ENCODE measurements at regions not wholly inside any gene's neighbourhood (a gene's known extent, or its start where the extent isn't known, plus 50 kb on each side); places are given as distances from the start of the nearest gene placed in this dataset.
"Not testable (repeated sequence)": the region's sequence is repeated elsewhere in the genome, so short reads cannot be mapped to it uniquely, and the experiment has no call there.

DNA sequence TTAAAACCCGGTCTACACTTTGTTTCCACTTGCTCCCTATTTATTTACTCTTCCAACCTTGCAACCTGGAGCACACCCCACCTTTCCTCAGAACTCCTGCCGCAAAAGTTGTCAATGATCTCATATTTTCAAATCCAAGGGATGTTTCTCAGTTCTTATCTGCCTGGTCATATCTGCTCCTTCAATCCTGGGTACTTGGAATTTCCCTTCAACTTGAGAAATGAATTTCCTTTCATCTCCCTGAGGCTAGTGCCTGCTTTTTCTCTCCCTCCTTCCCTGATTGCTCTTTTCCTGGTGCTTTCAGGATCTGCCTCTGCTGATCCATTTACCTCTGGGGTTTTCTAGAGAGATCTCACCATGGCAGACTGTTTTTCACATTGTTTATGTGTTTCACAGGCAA is 154.8 kb upstream of the IRS2 start:
- no peak for DNase-seq (ENCODE audit: extremely low spot score)
- ChIA-PET POLR2A (no interaction called here), CTCF (no interaction called here)
- TF ChIP-seq, protein P1, sequence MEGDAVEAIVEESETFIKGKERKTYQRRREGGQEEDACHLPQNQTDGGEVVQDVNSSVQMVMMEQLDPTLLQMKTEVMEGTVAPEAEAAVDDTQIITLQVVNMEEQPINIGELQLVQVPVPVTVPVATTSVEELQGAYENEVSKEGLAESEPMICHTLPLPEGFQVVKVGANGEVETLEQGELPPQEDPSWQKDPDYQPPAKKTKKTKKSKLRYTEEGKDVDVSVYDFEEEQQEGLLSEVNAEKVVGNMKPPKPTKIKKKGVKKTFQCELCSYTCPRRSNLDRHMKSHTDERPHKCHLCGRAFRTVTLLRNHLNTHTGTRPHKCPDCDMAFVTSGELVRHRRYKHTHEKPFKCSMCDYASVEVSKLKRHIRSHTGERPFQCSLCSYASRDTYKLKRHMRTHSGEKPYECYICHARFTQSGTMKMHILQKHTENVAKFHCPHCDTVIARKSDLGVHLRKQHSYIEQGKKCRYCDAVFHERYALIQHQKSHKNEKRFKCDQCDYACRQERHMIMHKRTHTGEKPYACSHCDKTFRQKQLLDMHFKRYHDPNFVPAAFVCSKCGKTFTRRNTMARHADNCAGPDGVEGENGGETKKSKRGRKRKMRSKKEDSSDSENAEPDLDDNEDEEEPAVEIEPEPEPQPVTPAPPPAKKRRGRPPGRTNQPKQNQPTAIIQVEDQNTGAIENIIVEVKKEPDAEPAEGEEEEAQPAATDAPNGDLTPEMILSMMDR (IDR thresholded peaks at IDR 0.05; ENCODE audit: control extremely low read depth, extremely low read depth, low read depth, missing control alignments), result no peak

GRCh38 chr13:109940637-109941036 is 154.3 kb upstream of the IRS2 start:
- DNase-seq (ENCODE audit: extremely low spot score), result no peak
- TF ChIP-seq, protein P1 (IDR thresholded peaks at IDR 0.05; ENCODE audit: control extremely low read depth, extremely low read depth, low read depth, missing control alignments), result no peak
- POLR2A ChIA-PET, result no interaction called here
- CTCF ChIA-PET, result interaction anchor here (0.9 kb wide), 1 partner anchor 8 kb away, joined by 3 read pairs; no protein-coding TSS in a partner anchor

GRCh38 chr13:109939838-109940237 is 153.5 kb upstream of the IRS2 start:
- POLR2A ChIA-PET, result no interaction called here
- TF ChIP-seq, protein P1 (IDR thresholded peaks at IDR 0.05; ENCODE audit: control extremely low read depth, extremely low read depth, low read depth, missing control alignments), result no peak
- no peak for DNase-seq (ENCODE audit: extremely low spot score)
- CTCF ChIA-PET, result interaction anchor here (0.9 to 1.2 kb wide), 2 partner anchors 9 to 45 kb away, joined by 3 read pairs; no protein-coding TSS in a partner anchor

- TF ChIP-seq, protein P1 (IDR thresholded peaks at IDR 0.05; ENCODE audit: control extremely low read depth, extremely low read depth, low read depth, missing control alignments), result no peak
- POLR2A ChIA-PET, result no interaction called here
These were observed 152.8 kb upstream of the IRS2 start for GRCh38 chr13:109939180-109939579.

GRCh38 chr13:109938255-109938936 is 152.0 kb upstream of the IRS2 start:
- POLR2A ChIA-PET, result no interaction called here
- no peak for DNase-seq (ENCODE audit: extremely low spot score)
- CTCF ChIA-PET, result interaction anchor here (0.8 to 1.2 kb wide), 2 partner anchors 38 to 43 kb away, joined by 3 read pairs; no protein-coding TSS in a partner anchor
- TF ChIP-seq, protein P1 (IDR thresholded peaks at IDR 0.05; ENCODE audit: control extremely low read depth, extremely low read depth, low read depth, missing control alignments), result no peak

More at GRCh38 chr13:109939180-109939579, 152.8 kb upstream of the IRS2 start:
- DNase-seq (ENCODE audit: extremely low spot score), result no peak
- CTCF ChIA-PET, result interaction anchor here (1.2 kb wide), 1 partner anchor 44 kb away, joined by 3 read pairs; no protein-coding TSS in a partner anchor

DNA sequence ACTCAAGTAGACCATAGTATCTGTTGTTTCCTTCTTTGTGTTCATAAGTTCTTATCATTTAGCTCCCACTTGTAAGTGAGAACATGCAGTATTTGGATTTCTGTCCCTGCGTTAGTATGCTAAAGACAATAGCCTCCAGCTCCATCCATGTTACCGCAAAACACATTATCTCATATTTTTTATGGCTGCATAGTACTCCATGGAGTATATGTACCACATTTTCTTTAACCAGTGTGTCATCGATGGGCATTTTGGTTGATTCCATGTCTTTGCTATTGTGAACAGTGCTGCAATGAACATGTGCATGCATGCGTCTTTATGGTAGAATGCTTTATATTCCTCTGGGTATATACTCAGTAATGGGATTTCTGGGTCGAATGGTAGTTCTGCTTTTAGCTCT is 148.1 kb upstream of the IRS2 start:
- DNase-seq (ENCODE audit: extremely low spot score); POLR2A ChIA-PET: not testable (repeated sequence)
- CTCF ChIA-PET, result interaction anchor here (1.0 kb wide), 1 partner anchor 12 kb away, joined by 3 read pairs; no protein-coding TSS in a partner anchor

DNA sequence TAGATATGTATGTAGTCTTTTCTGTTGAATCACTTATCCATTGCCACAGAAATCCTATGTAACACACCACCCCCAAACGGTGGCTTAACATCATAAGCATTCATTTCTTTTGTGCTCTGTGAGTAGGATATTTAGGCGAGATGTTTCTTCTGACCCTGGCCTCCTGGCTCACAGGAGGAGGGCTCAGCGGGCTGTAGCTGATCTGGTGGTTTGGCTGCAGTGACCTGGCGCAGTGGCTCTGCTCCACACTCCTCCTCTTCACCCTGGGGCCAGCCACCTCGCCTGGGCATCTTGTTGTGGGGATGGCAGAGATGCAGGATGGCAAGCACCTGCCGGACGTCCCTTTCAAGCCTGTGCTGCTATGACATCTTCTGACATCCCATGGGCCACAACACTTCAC is 147.1 kb upstream of the IRS2 start:
- POLR2A ChIA-PET, result no interaction called here
- TF ChIP-seq, protein P1 (IDR thresholded peaks at IDR 0.05; ENCODE audit: control extremely low read depth, extremely low read depth, low read depth, missing control alignments), result no peak
- CTCF ChIA-PET, result interaction anchor here (1.1 to 1.4 kb wide), 3 partner anchors 9 to 22 kb away, joined by 3 to 5 read pairs (median 3); no protein-coding TSS in a partner anchor
- no peak for DNase-seq (ENCODE audit: extremely low spot score)

Measured in GM10248 (cell line).